SW 1271 (cell line): ENCODE measurements at regions not wholly inside any gene's neighbourhood (a gene's known extent, or its start where the extent isn't known, plus 50 kb on each side); places are given as distances from the start of the nearest gene placed in this dataset.

Source experiments
- DNase-seq, 2 experiments: peaks; one replicate each; lab custom pipeline; 2025; lab: John Stamatoyannopoulos, UW

DNA sequence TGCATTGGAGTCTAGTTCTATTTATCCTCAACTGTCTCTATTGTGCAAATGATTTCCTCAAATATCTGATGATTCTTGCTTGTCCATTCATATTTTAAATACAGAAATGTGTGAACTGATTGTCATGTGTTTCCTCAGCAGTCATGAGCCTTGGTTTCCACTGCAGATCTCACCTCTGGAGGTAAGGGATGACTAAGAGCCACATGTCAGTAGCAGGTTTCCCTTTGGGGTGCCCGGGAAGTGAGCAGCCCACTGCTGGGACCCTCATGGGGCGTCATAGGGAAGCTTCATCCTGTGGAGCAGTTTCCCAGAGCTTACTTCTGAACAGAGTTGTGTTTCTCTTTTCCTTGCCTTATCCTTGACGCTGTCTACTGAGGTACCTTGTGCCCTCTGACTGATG, 149.2 kb upstream of the TOPAZ1 start:
- DNase-seq, result no peak

DNA sequence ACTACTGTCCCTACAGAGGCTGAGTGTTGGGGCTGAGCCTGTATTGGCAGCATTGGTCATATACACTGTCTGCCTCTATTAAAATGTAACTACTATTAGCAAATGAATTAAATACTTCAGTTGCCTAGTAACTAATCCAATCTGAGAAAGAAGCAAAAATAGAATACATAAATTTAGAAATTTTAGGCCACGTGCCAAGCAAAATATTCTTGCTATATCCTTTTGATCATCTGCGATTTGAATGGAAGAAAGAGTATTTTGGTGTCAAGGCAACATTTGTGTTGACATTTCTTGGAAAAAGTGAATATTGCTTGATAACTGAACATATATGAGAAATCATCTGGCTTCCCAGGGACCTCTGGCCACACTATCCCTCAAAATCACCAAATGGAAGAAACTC, 148.2 kb upstream of the TOPAZ1 start:
- DNase-seq, result no peak

DNA sequence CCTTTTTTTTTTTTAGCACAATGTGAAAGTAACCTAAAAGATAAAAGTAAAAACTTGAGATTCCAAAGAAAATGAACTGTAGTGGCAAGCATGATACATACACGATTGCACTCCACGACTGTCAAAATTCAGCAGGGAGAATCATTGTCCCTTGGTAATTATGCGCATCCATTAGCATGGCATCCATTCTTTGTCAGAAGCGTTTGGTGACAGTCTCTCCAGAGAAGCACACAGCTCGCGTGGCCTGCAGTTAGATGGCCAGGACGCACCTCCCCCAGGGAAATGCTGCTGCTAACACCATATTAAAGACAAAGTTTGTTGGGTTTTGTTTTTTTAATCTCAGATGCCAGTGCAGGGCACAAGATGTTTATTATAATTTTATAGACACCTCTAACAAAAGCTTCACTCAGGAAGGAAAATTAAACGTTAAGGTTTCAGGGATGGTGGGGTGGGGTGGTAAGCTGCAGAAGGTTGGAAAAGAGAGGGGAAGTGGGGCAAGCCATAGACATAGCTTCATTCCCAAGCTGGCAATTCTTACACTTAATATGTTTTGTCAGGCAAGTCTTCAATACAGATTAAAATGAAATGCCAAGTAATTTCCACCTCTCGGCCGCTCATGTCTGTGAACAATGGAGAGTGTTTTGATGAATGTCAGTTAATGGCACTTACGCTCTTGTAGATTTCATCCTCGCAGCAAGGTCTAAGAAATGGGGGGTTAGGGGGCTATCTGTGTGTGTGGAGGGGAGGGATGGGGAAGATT, 142.8 kb upstream of the TOPAZ1 start:
- no peak for DNase-seq

DNA sequence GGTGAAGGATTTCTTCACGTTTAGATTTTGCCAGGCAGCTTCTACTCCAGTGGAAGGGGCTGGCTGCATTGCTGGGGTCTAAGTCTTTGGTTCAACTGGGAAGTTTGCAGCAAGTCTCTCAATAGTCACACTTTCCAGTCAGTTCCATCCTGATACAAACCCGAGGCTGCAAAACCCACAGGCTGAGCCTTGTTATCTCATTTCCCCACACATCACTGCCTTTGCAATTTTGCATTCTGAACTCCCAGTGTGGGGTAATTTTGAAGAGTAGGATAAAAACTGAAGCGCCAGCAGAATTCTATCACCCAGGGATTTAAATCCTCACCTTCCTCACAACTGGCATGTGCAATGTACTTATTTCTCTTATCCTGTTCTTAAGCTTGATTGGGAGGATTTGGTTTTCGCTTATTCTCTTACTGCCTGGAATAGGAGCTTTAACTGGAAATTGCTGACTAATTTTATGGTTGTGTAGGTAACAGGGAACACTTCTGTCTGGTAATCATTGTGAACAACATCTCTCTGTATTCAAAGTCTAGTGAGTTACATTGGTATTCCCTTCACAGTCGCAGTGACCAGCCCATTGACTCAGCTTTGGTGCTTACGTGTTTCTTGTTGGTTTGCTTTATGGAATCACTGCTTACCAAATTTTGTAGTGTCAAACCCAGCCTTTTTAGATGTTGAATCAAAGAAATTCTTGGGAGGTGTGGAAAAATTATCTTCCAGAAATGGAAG, 142.0 kb upstream of the TOPAZ1 start:
- no peak for DNase-seq

DNA sequence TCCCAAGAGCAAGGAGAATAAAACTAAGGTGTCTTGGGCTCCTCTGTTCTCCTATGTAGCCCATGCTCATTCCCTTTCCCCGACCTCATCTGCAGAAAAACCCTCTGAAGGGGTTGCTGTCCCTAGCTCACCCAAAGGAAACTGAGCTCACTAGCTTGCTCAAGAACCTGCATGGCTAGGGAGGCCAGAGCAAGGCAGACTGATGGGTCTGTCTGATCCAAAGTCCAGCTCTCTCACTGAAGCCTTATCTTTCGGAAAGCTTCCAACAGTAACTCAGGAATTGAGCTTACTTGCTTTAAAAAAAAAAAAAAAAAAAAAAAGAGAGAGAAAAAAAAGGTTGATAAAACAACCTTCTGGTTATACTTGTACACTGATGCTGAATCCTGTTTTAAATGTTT, 141.4 kb upstream of the TOPAZ1 start:
- DNase-seq, result no peak

DNA sequence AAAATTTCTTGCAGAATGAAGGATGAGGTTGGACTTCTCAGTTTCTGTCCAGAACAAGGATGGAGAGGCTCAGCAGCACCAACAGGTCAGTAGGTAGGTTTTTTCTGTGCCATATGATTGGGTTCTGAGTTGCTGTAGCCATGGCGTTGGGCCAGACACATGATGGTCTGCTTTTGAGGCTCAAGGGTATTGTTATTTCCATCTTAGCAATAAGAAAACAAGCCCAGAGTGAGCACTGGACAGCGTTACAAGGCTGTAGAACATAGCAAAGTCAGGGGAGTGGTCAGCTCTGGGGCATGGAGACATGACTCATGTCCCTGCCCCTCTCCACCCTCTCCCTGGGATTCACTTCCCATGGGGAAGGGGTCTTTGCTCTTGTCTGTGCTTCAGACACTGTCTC, 137.6 kb upstream of the TOPAZ1 start:
- DNase-seq, result no peak

DNA sequence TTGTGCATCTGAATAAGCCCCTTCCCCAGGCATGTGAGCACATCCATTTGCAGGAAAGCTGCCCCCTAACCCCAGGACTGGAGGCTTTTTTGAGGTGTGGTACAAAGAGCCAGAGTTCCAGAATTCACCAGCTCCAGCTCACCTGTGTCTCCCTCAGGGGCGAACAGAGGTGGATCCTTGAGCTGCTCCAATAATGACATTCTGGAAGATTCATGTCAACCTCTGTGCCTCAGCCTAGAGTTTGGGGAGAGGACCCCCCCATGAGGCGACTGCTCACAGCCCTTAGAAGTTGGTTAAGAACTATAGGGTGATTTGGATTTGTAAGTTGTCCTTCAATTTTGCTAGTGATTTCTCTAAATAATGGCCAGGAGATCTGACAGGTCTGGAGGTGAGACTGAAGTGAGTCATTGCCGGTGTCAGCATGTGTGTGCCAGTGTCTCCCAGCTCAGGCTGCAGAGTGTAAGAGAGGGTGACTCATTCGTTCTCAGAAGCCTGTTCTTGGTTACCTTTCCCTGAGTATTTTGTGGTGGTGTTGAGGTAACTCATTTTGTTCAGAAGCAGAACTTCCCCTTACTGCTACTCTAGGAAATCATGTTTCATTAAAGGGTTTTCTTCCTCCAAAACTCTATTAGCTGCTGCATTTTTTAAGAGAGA, 136.9 kb upstream of the TOPAZ1 start:
- peak; percentile 21 to 52 for DNase-seq

DNA sequence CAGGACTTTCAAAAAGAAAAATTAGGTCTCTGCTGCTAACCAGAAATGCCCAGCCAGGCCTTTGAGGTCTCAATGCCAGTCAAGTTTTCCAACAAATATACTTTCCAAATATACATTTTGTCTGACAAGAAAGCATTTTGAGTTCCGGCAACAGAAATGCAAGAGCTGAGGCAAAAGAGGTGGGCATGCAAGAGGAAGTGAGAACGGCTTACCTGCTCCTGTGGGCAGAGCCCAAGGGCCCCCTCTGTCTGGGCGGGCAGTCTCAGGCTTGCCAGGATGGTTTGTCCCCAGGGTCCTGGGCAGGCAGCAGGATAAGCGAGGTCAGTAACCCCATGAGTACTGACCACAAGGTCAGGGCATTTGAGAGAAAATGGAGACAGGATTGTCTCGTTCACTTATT, 136.1 kb upstream of the TOPAZ1 start:
- DNase-seq, result no peak

DNA sequence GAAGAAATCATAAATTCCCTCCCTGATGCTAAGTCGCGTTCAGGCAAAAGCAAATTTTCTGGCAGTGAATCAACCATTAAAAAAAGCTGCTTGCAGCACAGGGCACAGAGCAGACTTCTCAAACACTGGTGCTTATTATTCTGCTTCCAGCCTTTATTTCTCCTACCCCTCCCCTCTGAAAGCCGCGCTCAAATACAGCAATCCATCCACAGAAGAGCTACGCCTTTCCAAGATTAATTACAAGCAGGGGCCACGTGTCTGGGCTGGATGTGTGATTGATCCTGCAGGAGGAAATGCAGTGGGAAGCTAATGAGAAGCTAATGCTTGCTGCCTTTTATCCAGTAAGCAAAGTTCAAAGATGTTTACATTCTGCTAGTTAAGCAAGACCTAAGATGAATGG, 134.9 kb upstream of the TOPAZ1 start:
- DNase-seq, result no peak

DNA sequence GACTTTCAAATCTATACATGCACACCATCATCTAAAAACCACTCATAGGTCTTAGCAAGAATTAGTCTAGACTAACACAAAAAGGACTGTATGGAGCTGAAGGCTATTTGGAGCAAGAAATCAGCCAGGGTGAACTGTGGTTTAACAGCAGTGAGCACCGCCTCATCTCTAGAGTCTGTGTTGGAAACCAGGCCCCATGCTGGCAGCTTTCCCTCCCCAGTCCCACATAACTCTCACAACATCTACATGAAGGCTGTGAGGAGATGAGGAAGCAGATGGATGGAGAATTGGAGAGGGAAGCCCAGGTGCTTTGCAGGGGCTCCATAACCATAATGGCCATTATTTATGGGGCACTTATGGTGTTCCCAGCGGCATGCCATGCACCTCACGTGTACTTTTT, 133.2 kb upstream of the TOPAZ1 start:
- DNase-seq, result no peak

DNA sequence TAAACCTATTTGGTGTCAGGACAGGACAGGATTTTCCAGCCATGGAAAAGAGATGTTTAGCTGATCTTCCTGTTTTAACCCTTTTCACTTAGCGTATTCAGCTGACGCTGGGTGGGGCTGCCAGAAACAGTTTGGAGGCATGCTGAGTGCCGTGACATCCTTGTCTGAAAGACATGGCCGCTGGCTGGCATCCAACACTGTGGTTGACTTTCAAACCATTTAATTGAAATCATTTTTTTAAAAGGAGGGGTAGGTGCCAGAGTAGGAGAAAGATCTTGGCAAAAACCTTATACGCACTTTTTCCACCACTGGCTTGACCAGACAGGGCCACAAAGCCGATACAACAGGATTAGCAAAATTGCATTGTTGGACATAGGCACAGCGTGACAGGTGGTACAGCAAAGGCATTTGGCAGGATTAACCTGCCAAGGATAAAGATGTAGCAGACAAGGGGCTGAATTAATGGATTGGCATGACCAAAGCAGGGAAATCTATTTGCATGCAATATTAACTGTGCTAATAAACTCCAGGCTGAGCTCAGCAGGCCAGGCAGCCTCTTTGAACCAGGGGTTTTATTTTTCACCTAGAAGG, 131.8 kb upstream of the TOPAZ1 start:
- no peak for DNase-seq

DNA sequence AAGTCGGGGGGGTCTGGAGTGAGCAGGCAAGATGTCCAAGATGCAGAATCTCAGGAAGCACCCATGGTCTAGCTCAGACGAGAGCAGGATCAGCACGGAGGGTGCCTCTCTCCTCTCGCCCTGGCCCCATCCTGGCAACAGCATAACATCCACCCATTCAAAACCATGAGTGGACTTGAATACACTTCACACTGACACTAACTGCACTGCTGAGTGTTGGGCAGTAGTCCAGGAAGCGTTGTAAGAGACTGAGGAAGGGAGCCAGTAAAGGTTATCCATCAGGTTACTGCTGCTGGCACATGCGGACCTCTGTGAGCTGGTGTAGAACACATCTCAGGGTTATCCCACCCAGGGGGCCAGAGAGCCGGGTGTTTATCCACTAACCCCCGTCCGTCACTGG, 131.0 kb upstream of the TOPAZ1 start:
- DNase-seq, result no peak

DNA sequence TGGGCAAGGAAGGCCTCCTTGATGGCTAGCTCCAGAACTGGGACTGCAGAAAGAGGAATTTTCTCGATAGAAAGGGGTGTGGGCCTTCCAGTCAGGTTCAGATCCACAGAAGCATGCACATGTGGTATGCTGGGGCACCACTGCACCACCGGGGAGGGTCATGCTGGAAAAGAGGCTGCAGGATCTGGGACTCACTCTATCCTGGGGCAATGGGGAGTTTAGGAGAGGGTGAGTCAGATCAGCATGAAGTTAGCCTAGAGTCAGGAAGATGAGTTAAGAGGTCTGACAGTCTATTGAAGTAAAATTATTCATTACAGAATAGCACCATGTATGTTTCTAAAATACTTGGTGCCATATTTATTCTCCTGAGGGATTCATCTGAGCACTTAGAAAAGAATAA, 130.2 kb upstream of the TOPAZ1 start:
- DNase-seq, result no peak

DNA sequence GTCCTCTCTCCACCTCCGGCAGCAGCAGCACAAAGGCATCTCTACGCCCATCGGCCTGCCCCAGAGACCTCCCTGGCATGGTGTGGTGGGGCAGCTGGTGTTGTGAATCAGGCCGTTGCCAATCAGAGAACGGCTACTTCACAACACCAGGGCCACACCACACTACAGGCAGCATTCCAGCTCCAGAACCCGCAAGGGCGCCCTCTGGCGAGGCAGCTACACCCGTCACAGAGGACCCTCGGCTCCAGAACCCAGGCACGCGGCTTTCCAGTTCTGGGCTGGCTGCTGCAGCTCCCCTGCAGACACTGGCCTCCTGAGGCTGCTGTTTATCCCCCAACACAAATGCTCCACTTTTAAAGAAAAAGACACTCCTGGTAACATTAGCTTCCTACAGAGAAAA, 127.5 kb upstream of the TOPAZ1 start:
- no peak for DNase-seq

DNA sequence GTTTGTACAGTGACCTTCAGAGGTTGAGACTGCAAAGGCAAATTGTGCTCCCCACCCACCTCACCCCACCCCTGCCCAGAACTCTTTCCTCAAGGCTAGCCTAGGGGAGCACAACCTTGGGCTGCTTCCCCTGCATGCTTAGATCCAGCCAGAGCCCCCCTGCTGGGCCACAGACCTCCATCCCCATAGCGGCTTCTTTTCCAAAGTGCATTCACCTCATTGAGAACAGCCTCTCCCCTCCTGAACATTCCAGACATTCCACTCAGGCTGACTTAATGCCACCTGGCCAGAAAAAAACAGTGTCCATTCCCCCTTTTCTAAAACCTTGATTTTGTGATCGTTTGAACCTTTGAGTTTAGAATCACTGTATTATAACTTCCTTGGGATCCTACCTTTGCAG, 124.4 kb upstream of the TOPAZ1 start:
- DNase-seq, result no peak

DNA sequence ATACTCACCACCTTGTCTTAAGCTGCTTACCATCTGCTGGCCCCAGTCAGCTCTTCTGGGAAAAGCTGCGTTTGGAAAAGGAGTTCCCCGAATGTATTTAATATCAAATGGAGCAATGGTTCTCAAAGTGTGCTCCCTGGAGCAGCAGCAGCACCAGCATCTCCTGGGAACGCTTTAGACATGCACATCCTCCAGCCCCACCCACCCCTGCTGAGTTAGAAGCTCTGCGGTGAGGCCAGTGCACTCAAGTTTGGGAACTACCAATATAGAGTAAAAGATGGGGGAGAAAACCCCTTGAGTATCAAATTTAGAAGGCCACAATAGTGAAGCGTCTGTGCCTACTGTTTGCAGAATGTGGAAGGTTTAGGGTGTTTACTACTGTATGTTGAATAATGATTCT, 124.0 kb upstream of the TOPAZ1 start:
- DNase-seq, result no peak

DNA sequence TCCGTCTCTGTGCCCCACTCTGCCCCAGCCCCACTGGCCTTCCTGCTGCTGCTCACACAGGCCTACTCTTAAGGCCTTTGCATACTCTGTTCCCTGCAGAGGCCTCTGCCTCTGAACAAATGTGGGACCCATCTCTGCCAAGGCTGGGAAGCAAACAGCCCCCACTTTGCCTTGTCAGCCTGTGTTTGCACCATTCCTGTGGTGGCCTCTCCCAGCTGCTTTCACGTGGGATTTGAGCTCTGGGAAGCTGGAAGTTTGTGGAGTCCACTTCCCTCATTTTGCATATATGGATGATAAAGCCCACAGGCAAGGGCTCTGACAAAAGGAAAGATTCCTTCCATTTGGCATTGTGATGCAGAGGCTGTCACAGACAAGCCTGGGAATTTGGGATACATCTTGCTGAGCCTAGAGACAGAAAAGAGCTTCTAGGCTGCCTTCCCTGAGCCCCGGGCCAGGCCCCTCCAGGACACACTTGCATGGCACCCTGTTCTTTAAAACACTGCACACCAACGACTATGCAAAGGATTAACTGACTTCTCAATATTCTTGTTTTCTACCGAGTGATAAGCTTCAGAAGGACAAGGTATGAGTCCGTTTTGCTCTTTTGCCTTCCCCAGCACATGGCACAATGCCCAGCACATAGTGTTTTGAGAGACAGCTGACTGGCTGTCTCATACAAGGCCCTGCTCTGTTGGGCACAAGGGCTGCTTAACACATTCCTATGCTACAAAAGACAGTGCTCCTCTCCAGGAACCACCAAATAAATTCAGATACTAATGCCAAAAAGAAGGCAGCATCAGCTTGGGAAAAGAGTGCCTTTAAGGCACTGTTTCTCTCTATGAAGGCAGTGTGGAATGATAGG, 120.7 kb upstream of the TOPAZ1 start:
- DNase-seq, result no peak

DNA sequence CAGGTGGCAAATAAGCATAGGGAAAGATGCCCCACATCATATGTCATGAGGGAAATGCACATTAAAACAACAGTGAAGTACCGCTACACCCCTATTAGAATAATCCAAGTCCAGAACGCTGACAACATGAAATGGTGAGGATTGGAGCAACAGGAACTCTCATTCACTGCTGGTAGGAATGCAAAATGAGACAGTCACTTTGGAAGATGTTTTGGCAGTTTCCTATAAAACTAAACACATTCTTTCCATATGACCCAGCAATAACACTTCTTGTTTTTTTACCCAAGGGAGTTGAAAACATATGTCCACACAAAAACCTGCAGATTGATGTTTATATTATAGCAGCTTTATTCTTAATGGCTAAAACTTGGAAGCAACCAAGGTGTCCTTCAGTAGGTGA, 116.4 kb upstream of the TOPAZ1 start:
- no peak for DNase-seq

DNA sequence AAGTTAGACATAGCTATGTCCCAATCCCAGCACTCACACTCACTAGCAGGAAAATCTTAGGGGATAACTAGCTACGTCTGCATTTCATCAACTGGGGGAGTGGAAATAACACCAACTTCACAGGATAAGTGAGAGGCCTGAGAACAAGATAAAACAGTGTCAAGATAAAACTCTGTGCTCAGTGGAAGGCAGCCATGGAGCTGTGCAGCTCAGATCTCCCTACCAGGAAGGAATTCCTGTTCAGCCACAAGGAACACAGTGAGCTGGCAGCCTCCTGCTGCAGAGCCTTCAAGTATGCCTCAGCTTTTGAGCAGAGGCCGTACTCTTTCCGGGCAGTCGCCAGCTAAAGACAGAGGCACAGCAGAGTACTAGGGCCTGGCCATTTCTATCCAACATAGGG, 115.8 kb upstream of the TOPAZ1 start:
- DNase-seq, result no peak

DNA sequence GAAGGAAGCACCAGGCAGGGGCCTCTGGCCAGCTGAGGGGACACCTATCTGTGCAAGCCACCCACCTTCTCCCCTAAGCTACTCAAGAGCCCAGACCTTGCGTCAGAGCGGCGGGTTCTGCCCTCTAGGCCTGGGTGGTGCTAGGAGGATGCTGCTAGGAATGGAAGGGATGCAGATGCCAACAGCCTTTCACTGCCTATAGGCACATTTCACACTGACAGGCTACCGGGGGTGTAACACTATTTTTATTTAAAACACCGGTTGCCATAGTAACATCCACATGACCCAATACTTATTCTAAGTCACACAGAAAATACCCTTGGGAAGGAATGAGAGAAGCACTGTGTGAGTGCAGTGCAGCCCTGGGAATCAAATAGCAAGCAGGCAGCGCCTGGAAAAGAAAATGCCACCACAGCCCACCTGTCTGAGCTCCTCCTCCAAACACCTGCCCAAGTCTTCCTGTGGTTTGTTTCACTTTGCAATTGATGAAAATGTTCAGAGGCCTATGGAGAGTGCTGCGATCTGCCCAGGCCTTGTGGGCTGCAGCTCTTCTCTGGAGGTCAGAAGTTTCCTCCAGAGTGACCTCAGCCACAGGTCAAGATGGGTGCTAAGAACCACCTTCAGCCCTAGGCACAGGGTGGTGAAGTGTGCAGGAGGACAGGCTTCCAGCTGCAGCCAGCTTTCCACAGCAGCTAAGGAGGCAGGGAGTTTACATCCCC, 113.5 kb upstream of the TOPAZ1 start:
- DNase-seq, result peak in 1 of 2 experiments; percentile 7

DNA sequence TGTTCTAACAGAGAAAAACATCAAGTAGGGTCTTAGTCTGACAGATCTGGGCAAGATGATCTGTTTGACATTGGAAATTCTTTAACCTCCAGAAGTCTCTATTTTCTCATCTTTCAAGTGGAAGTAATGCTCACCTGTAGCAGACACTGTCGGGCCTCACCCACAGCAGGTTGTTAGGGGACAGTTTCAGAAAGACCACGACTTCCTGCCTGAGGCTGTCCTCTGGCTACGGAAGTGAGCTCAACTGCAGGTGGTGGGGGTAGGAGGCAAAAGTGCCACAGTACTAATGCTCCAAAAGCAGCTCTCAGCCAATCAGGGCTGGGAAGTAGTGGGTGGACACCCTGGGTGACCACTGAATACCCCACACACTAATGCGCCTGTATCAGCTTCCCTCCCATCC, 111.4 kb upstream of the TOPAZ1 start:
- DNase-seq, result no peak
